ENCODE measurements at regions not wholly inside any gene's neighbourhood (a gene's known extent, or its start where the extent isn't known, plus 50 kb on each side); places are given as distances from the start of the nearest gene placed in this dataset.

GRCh38 chr22:34198976-34199375 lies 278.7 kb upstream of the LARGE1 start:
- Histone ChIP-seq H3K27ac (ENCODE audit: insufficient read depth, low read length) (no peak overlapping the region), H3K9ac (ENCODE audit: insufficient read depth, low read length) (no peak overlapping the region), H3K4me1 (ENCODE audit: control insufficient read depth, extremely low read depth, insufficient read depth, low read length) (no peaks in the 10 kb centered on the region), H3K27me3 (ENCODE audit: control insufficient read depth, insufficient read depth, low read length) (no peaks in the 10 kb centered on the region), H4K20me1 (ENCODE audit: control insufficient read depth, extremely low read depth, insufficient read depth, low read length) (no peaks in the 10 kb centered on the region), H2AFZ (ENCODE audit: low read length) (no peak overlapping the region), H3K9me3 (ENCODE audit: control insufficient read depth, insufficient read depth, low read depth, low read length) (no peaks in the 10 kb centered on the region), H3K79me2 (ENCODE audit: control insufficient read depth, insufficient read depth, low read length) (no peaks in the 10 kb centered on the region), H3K36me3 (ENCODE audit: control insufficient read depth, insufficient read depth, low read length) (no peaks in the 10 kb centered on the region), H3K4me3 (replicated peaks in 1 of 4; ENCODE audit: control extremely low read depth in 1 of 4, insufficient read depth in 1 of 4, low read depth in 3 of 4, low read length in 4 of 4) (no peak overlapping the region), H3K4me2 (ENCODE audit: extremely low read depth, insufficient read depth, low read length) (no peak overlapping the region)
- no peak for TF ChIP-seq CTCF (conservative IDR thresholded peaks at IDR 0.05 in 1 of 2, IDR thresholded peaks at IDR 0.05 in 1 of 2; ENCODE audit: low read depth in 1 of 2, low read length in 2 of 2)
- no peak for TF ChIP-seq EZH2 (IDR thresholded peaks at IDR 0.05; ENCODE audit: low read length, missing control alignments)
- DNase-seq (ENCODE audit: low read depth in 2 of 2), result no peak

GRCh38 chr22:34210301-34210700 lies 290.0 kb upstream of the LARGE1 start:
- H3K27ac ChIP-seq (ENCODE audit: insufficient read depth, low read length), result no peak overlapping the region
- no peak for TF ChIP-seq CTCF (conservative IDR thresholded peaks at IDR 0.05 in 1 of 2, IDR thresholded peaks at IDR 0.05 in 1 of 2; ENCODE audit: low read depth in 1 of 2, low read length in 2 of 2)
- no peak for TF ChIP-seq EZH2 (IDR thresholded peaks at IDR 0.05; ENCODE audit: low read length, missing control alignments)

GRCh38 chr22:34214372-34214771 lies 294.1 kb upstream of the LARGE1 start:
- Histone ChIP-seq H3K36me3 (ENCODE audit: control insufficient read depth, insufficient read depth, low read length) (no peaks in the 10 kb centered on the region), H3K4me2 (ENCODE audit: extremely low read depth, insufficient read depth, low read length) (no peak overlapping the region), H3K27ac (ENCODE audit: insufficient read depth, low read length) (no peak overlapping the region), H3K9ac (ENCODE audit: insufficient read depth, low read length) (no peak overlapping the region), H3K4me3 (replicated peaks in 1 of 4; ENCODE audit: control extremely low read depth in 1 of 4, insufficient read depth in 1 of 4, low read depth in 3 of 4, low read length in 4 of 4) (no peak overlapping the region), H2AFZ (ENCODE audit: low read length) (no peak overlapping the region), H3K4me1 (ENCODE audit: control insufficient read depth, extremely low read depth, insufficient read depth, low read length) (no peaks in the 10 kb centered on the region), H4K20me1 (ENCODE audit: control insufficient read depth, extremely low read depth, insufficient read depth, low read length) (no peaks in the 10 kb centered on the region), H3K27me3 (ENCODE audit: control insufficient read depth, insufficient read depth, low read length) (no peaks in the 10 kb centered on the region), H3K79me2 (ENCODE audit: control insufficient read depth, insufficient read depth, low read length) (no peaks in the 10 kb centered on the region), H3K9me3 (ENCODE audit: control insufficient read depth, insufficient read depth, low read depth, low read length) (no peaks in the 10 kb centered on the region)
- DNase-seq (ENCODE audit: low read depth in 2 of 2), result no peak
- no peak for TF ChIP-seq CTCF (conservative IDR thresholded peaks at IDR 0.05 in 1 of 2, IDR thresholded peaks at IDR 0.05 in 1 of 2; ENCODE audit: low read depth in 1 of 2, low read length in 2 of 2)
- no peak for TF ChIP-seq EZH2 (IDR thresholded peaks at IDR 0.05; ENCODE audit: low read length, missing control alignments)

More at GRCh38 chr22:34210301-34210700, 290.0 kb upstream of the LARGE1 start:
- Histone ChIP-seq H3K9me3 (ENCODE audit: control insufficient read depth, insufficient read depth, low read depth, low read length) (no peaks in the 10 kb centered on the region), H3K36me3 (ENCODE audit: control insufficient read depth, insufficient read depth, low read length) (no peaks in the 10 kb centered on the region), H2AFZ (ENCODE audit: low read length) (no peak overlapping the region), H4K20me1 (ENCODE audit: control insufficient read depth, extremely low read depth, insufficient read depth, low read length) (no peaks in the 10 kb centered on the region), H3K79me2 (ENCODE audit: control insufficient read depth, insufficient read depth, low read length) (no peaks in the 10 kb centered on the region), H3K9ac (ENCODE audit: insufficient read depth, low read length) (no peak overlapping the region), H3K27me3 (ENCODE audit: control insufficient read depth, insufficient read depth, low read length) (no peaks in the 10 kb centered on the region), H3K4me3 (replicated peaks in 1 of 4; ENCODE audit: control extremely low read depth in 1 of 4, insufficient read depth in 1 of 4, low read depth in 3 of 4, low read length in 4 of 4) (no peak overlapping the region), H3K4me1 (ENCODE audit: control insufficient read depth, extremely low read depth, insufficient read depth, low read length) (no peaks in the 10 kb centered on the region), H3K4me2 (ENCODE audit: extremely low read depth, insufficient read depth, low read length) (no peak overlapping the region)
- no peak for DNase-seq (ENCODE audit: low read depth in 2 of 2)
